Activated CD8-positive, alpha-beta memory T cell treated with anti-CD3 and anti-CD28 coated beads for 24 hours (primary cell): ENCODE measurements at regions not wholly inside any gene's neighbourhood (a gene's known extent, or its start where the extent isn't known, plus 50 kb on each side); places are given as distances from the start of the nearest gene placed in this dataset.

Experiments
- DNase-seq: peaks from one replicate; pipeline ENCODE4 v3.0.0-alpha.2; 2020

GRCh38 chrX:10021461-10022272, 54.5 kb downstream of the CLDN34 start:
- DNase-seq: no peak

- no peak for DNase-seq
Measured at GRCh38 chrX:10022273-10022541, 55.0 kb downstream of the CLDN34 start.

- no peak for DNase-seq
Measured at GRCh38 chrX:10022580-10023245, 55.6 kb downstream of the CLDN34 start.

- no peak for DNase-seq
Measured at GRCh38 chrX:10023821-10024220, 56.7 kb downstream of the CLDN34 start.

- no peak for DNase-seq
Measured at GRCh38 chrX:10025742-10026493, 58.8 kb downstream of the CLDN34 start.

GRCh38 chrX:10028283-10029104, 61.3 kb downstream of the CLDN34 start:
- no peak for DNase-seq

GRCh38 chrX:10030570-10030969, 63.4 kb downstream of the CLDN34 start:
- no peak for DNase-seq

- DNase-seq: no peak
Measured at GRCh38 chrX:10031746-10032145, 64.6 kb downstream of the CLDN34 start.

GRCh38 chrX:10032147-10032546, 65.0 kb downstream of the CLDN34 start:
- DNase-seq: no peak

- DNase-seq: no peak
Measured at GRCh38 chrX:10033375-10034007, 66.3 kb downstream of the CLDN34 start.

- DNase-seq: no peak
Measured at GRCh38 chrX:10034740-10035260, 67.6 kb downstream of the CLDN34 start.

- no peak for DNase-seq
Measured at GRCh38 chrX:10038585-10038984, 71.4 kb downstream of the CLDN34 start.

GRCh38 chrX:10039821-10040793, 72.9 kb downstream of the CLDN34 start:
- DNase-seq: no peak

- no peak for DNase-seq
Measured at GRCh38 chrX:10040961-10041360, 73.8 kb downstream of the CLDN34 start.

GRCh38 chrX:10041383-10041782, 74.2 kb downstream of the CLDN34 start:
- no peak for DNase-seq

GRCh38 chrX:10042055-10042454, 74.9 kb downstream of the CLDN34 start:
- no peak for DNase-seq

- no peak for DNase-seq
Measured at GRCh38 chrX:10043386-10043785, 76.2 kb downstream of the CLDN34 start.

GRCh38 chrX:10044021-10044420, 76.9 kb downstream of the CLDN34 start:
- DNase-seq: no peak

GRCh38 chrX:10045327-10046000, 78.3 kb downstream of the CLDN34 start:
- DNase-seq: no peak

- no peak for DNase-seq
Measured at GRCh38 chrX:10047133-10047532, 80.0 kb downstream of the CLDN34 start.

GRCh38 chrX:10047631-10048030, 80.5 kb downstream of the CLDN34 start:
- no peak for DNase-seq
